Stimulated activated CD4-positive, alpha-beta T cell treated with anti-CD3 and anti-CD28 coated beads, Interleukin-4, amount 100 ng/mL, for 24 hours (primary cell): ENCODE measurements at regions not wholly inside any gene's neighbourhood (a gene's known extent, or its start where the extent isn't known, plus 50 kb on each side); places are given as distances from the start of the nearest gene placed in this dataset.
"Not testable (repeated sequence)": the region's sequence is repeated elsewhere in the genome, so short reads cannot be mapped to it uniquely, and the experiment has no call there.

Experiments
- DNase-seq: peaks from one replicate; pipeline ENCODE4 v3.0.0-alpha.2; 2020

GRCh38 chr7:56449762-56450161, 333.5 kb upstream of the NUPR2 start:
- DNase-seq = no peak

GRCh38 chr7:56447864-56448693, 331.9 kb upstream of the NUPR2 start:
- no peak for DNase-seq

- DNase-seq = not testable (repeated sequence)
Observed at GRCh38 chr7:56420528-56420927, 304.3 kb upstream of the NUPR2 start.

- DNase-seq = no peak
Observed at GRCh38 chr7:56375173-56375572, 259.0 kb upstream of the NUPR2 start.

- not testable (repeated sequence) for DNase-seq
Observed at GRCh38 chr7:56374666-56375065, 258.4 kb upstream of the NUPR2 start.

- DNase-seq = peak; percentile 63
Observed at GRCh38 chr7:56373314-56373713, 257.1 kb upstream of the NUPR2 start.

- peak; percentile 31 for DNase-seq
Observed at GRCh38 chr7:56371792-56372191, 255.6 kb upstream of the NUPR2 start.

GRCh38 chr7:56370208-56370872, 254.1 kb upstream of the NUPR2 start:
- not testable (repeated sequence) for DNase-seq

GRCh38 chr7:56367914-56368313, 251.7 kb upstream of the NUPR2 start:
- not testable (repeated sequence) for DNase-seq

GRCh38 chr7:56367411-56367810, 251.2 kb upstream of the NUPR2 start:
- DNase-seq = peak; percentile 7

GRCh38 chr7:56366701-56367100, 250.5 kb upstream of the NUPR2 start:
- not testable (repeated sequence) for DNase-seq

- DNase-seq = not testable (repeated sequence)
Observed at GRCh38 chr7:56352576-56352975, 236.4 kb upstream of the NUPR2 start.

- not testable (repeated sequence) for DNase-seq
Observed at GRCh38 chr7:56351181-56351580, 235.0 kb upstream of the NUPR2 start.

- DNase-seq = not testable (repeated sequence)
Observed at GRCh38 chr7:56348311-56348710, 232.1 kb upstream of the NUPR2 start.

GRCh38 chr7:56328327-56328726, 212.1 kb upstream of the NUPR2 start:
- not testable (repeated sequence) for DNase-seq

GRCh38 chr7:56290548-56290947, 174.3 kb upstream of the NUPR2 start:
- DNase-seq = no peak

- DNase-seq = no peak
Observed at GRCh38 chr7:56287429-56288138, 171.4 kb upstream of the NUPR2 start.

GRCh38 chr7:56256108-56256507, 139.9 kb upstream of the NUPR2 start:
- no peak for DNase-seq

- DNase-seq = no peak
Observed at GRCh38 chr7:56250135-56250534, 133.9 kb upstream of the NUPR2 start.

GRCh38 chr7:56229631-56230030, 113.4 kb upstream of the NUPR2 start:
- no peak for DNase-seq

- DNase-seq = no peak
Observed at GRCh38 chr7:56222866-56223265, 106.6 kb upstream of the NUPR2 start.

- no peak for DNase-seq
Observed at GRCh38 chr7:56219017-56219416, 102.8 kb upstream of the NUPR2 start.

GRCh38 chr7:56218510-56218909, 102.3 kb upstream of the NUPR2 start:
- no peak for DNase-seq

GRCh38 chr7:56213574-56213973, 97.4 kb upstream of the NUPR2 start:
- DNase-seq = no peak
